ENCODE measurements at regions not wholly inside any gene's neighbourhood (a gene's known extent, or its start where the extent isn't known, plus 50 kb on each side); places are given as distances from the start of the nearest gene placed in this dataset.
"Not testable (repeated sequence)": the region's sequence is repeated elsewhere in the genome, so short reads cannot be mapped to it uniquely, and the experiment has no call there.

GRCh38 chr10:20551761-20552160, 345.4 kb downstream of the NEBL start:
- intact Hi-C loops (cut with DNase I) = no loop called here
- DNase-seq (ENCODE audit: missing footprints) = no peak
- no peak for ATAC-seq

- ATAC-seq = no peak
Measured at GRCh38 chr10:20535897-20536881, 360.9 kb downstream of the NEBL start.

GRCh38 chr10:20531241-20531883, 365.7 kb downstream of the NEBL start:
- DNase-seq (ENCODE audit: missing footprints); intact Hi-C loops (cut with DNase I); ATAC-seq: not testable (repeated sequence)

More at GRCh38 chr10:20535897-20536881, 360.9 kb downstream of the NEBL start:
- no peak for DNase-seq (ENCODE audit: missing footprints)
- intact Hi-C loops (cut with DNase I) = no loop called here

GRCh38 chr10:20521186-20521585, 375.9 kb downstream of the NEBL start:
- no peak for DNase-seq (ENCODE audit: missing footprints)
- no peak for ATAC-seq
- intact Hi-C loops (cut with DNase I) = no loop called here

GRCh38 chr10:20515654-20516053, 381.5 kb downstream of the NEBL start:
- ATAC-seq (no peak), DNase-seq (ENCODE audit: missing footprints) (no peak)
- intact Hi-C loops (cut with DNase I) = no loop called here

- intact Hi-C loops (cut with DNase I) = no loop called here
- DNase-seq (ENCODE audit: missing footprints) (no peak), ATAC-seq (no peak)
Measured at GRCh38 chr10:20512631-20513030, 384.5 kb downstream of the NEBL start.

- ATAC-seq = no peak
- intact Hi-C loops (cut with DNase I) = no loop called here
- no peak for DNase-seq (ENCODE audit: missing footprints)
Measured at GRCh38 chr10:20508921-20509320, 388.2 kb downstream of the NEBL start.

- intact Hi-C loops (cut with DNase I) = no loop called here
- ATAC-seq = no peak
- no peak for DNase-seq (ENCODE audit: missing footprints)
Measured at GRCh38 chr10:20502903-20503585, 394.1 kb downstream of the NEBL start.

- ATAC-seq = no peak
- intact Hi-C loops (cut with DNase I) = no loop called here
Measured at GRCh38 chr10:20494474-20494873, 402.6 kb downstream of the NEBL start.

GRCh38 chr10:20492447-20492846, 404.7 kb downstream of the NEBL start:
- ATAC-seq (no peak), DNase-seq (ENCODE audit: missing footprints) (no peak)
- intact Hi-C loops (cut with DNase I) = no loop called here

More at GRCh38 chr10:20494474-20494873, 402.6 kb downstream of the NEBL start:
- DNase-seq (ENCODE audit: missing footprints) = no peak

GRCh38 chr10:20489961-20490360, 407.1 kb downstream of the NEBL start:
- no peak for DNase-seq (ENCODE audit: missing footprints)
- intact Hi-C loops (cut with DNase I) = no loop called here
- no peak for ATAC-seq

GRCh38 chr10:20486791-20487190, 410.3 kb downstream of the NEBL start:
- DNase-seq (ENCODE audit: missing footprints) = no peak
- no peak for ATAC-seq
- intact Hi-C loops (cut with DNase I) = no loop called here

GRCh38 chr10:20485554-20485953, 411.6 kb downstream of the NEBL start:
- ATAC-seq = no peak
- intact Hi-C loops (cut with DNase I) = no loop called here

GRCh38 chr10:20481054-20481453, 416.1 kb downstream of the NEBL start:
- DNase-seq (ENCODE audit: missing footprints) = no peak
- ATAC-seq = no peak
- intact Hi-C loops (cut with DNase I) = no loop called here

More at GRCh38 chr10:20485554-20485953, 411.6 kb downstream of the NEBL start:
- no peak for DNase-seq (ENCODE audit: missing footprints)

- DNase-seq (ENCODE audit: missing footprints); intact Hi-C loops (cut with DNase I); ATAC-seq: not testable (repeated sequence)
Measured at GRCh38 chr10:20480575-20480974, 416.5 kb downstream of the NEBL start.

GRCh38 chr10:20474064-20474463, 423.0 kb downstream of the NEBL start:
- intact Hi-C loops (cut with DNase I) = no loop called here
- ATAC-seq (no peak), DNase-seq (ENCODE audit: missing footprints) (no peak)

GRCh38 chr10:20473023-20473760, 423.9 kb downstream of the NEBL start:
- intact Hi-C loops (cut with DNase I) = no loop called here
- ATAC-seq = no peak

GRCh38 chr10:20466731-20467130, 430.4 kb downstream of the NEBL start:
- no peak for DNase-seq (ENCODE audit: missing footprints)
- ATAC-seq = no peak
- intact Hi-C loops (cut with DNase I) = no loop called here

More at GRCh38 chr10:20473023-20473760, 423.9 kb downstream of the NEBL start:
- no peak for DNase-seq (ENCODE audit: missing footprints)

GRCh38 chr10:20457649-20458048, 439.5 kb downstream of the NEBL start:
- intact Hi-C loops (cut with DNase I) = no loop called here
- no peak for ATAC-seq
- DNase-seq (ENCODE audit: missing footprints) = no peak
